ENCODE measurements at regions not wholly inside any gene's neighbourhood (a gene's known extent, or its start where the extent isn't known, plus 50 kb on each side); places are given as distances from the start of the nearest gene placed in this dataset.

DNA sequence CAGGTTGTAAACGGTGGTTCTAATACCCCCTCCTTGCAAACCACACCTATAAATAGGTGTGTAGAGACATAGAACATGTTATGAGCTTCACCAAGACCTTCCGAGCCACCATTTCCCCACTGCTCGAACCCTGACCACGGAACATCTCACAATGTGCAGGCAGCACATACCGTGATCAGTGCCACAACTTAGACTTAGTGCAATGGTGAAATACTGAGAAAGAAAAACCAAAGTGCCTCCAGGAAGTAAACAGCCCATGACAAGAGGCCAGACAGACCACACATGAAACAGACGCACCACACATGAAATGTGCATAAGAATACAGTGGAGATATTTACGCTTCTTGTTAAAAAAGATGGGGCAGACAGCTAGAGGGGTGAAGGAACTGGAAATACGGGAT lies 166.9 kb upstream of the CCND2 start:
- TF ChIP-seq, protein P1, sequence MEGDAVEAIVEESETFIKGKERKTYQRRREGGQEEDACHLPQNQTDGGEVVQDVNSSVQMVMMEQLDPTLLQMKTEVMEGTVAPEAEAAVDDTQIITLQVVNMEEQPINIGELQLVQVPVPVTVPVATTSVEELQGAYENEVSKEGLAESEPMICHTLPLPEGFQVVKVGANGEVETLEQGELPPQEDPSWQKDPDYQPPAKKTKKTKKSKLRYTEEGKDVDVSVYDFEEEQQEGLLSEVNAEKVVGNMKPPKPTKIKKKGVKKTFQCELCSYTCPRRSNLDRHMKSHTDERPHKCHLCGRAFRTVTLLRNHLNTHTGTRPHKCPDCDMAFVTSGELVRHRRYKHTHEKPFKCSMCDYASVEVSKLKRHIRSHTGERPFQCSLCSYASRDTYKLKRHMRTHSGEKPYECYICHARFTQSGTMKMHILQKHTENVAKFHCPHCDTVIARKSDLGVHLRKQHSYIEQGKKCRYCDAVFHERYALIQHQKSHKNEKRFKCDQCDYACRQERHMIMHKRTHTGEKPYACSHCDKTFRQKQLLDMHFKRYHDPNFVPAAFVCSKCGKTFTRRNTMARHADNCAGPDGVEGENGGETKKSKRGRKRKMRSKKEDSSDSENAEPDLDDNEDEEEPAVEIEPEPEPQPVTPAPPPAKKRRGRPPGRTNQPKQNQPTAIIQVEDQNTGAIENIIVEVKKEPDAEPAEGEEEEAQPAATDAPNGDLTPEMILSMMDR (conservative IDR thresholded peaks at IDR 0.05): no peak
- no peak for TF ChIP-seq ZFX (IDR thresholded peaks at IDR 0.05)
- H3K27ac ChIP-seq: no peak overlapping the region

DNA sequence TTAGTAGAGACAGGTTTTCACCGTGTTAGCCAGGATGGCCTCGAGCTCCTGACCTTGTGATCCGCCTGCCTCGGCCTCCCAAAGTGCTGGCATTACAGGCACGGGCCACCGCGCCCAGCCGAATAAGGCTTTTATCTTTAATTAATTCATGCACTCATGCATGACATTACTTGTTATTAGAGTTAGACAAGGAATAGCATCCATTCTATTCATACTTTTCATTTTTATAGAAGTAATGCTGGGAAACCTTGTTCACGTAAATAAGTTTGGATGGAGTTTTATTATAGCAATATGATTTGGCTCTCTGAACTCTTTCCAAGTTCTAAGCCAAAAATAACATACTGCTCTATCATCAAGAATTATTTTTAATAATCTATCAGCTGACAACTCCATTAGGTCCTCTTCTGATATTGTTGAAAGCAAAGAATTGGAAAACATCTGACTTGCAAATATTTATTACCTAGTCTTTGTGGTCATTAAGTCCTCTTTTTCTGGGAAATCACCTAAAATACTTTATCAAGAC lies 168.8 kb upstream of the CCND2 start:
- H3K27ac ChIP-seq: no peak overlapping the region
- TF ChIP-seq ZFX (IDR thresholded peaks at IDR 0.05): no peak
- TF ChIP-seq, protein P1 (conservative IDR thresholded peaks at IDR 0.05): no peak

DNA sequence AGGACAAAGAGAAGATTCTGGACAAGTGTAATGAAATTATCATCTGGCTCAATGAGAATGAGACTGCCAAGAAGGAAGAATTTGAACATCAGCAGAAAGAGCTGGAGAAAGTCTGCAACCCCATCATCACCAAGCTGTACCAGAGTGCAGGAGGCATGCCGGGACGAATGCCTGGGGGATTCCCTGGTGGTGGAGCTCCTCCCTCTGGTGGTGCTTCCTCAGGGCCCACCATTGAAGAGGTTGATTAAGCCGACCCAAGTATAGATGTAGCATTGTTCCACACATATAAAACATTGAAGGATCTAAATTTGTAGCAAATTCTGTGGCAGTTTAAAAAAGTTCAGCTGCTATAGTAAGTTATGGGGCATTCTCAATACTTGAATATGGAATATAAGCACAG lies 174.3 kb upstream of the CCND2 start:
- no peak for TF ChIP-seq ZFX (IDR thresholded peaks at IDR 0.05)
- TF ChIP-seq, protein P1 (conservative IDR thresholded peaks at IDR 0.05): no peak
- no peak overlapping the region for H3K27ac ChIP-seq

DNA sequence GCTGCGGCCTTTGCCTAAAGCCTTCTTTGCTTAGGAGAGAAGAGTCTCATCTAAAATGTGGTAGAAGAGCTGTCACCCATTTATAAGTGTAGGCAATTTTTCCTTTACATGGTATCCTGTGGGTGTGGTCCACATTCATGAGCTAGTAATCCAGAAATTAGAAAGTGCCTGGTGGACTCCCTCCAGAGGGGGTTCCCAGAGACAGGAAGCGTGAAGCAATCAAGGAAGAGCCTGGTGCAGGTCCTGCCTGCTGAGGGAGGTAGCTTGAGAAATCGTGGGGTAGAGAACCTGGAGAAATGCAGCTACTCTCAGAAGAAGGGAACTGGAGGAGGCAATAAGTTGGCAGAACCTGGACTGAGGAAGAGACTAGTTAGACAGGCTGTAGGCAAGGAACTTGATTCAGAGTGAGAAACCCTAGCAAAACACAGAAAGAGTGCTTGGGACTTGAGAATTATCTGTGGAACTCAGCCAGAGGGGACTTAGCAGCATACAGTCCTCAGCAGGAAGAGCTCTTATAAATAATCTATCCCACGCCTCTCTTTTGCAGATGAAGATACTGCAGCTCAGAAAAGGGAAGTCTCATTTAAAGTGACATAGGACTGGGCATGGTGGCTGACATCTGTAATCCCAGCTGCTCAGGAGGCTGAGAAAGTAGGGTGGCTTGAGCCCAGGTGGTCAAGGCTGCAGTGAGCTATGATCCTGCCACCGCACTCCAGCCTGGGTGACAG lies 182.4 kb upstream of the CCND2 start:
- no peak overlapping the region for H3K27ac ChIP-seq
- TF ChIP-seq ZFX (IDR thresholded peaks at IDR 0.05): no peak
- TF ChIP-seq, protein P1 (conservative IDR thresholded peaks at IDR 0.05): no peak

DNA sequence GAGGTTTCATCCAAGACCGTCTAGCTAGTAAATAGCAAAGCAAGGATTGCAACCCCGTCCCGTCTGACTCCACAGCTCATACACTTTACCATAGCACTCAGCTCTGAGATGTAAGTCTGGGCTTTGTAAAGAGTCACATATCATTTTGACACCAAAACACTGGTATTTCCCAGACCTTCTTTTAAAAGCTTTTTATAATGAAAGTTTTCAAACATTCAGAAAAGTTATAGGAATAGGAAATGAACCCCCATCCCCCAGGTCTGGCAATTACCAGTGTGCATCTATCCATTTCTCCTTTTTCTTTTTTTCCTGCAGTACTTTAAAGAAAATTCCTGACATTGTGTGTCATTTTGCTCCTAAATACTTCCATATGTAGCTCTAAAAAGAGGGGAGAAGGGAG lies 183.6 kb upstream of the CCND2 start:
- no peak for TF ChIP-seq ZFX (IDR thresholded peaks at IDR 0.05)
- TF ChIP-seq, protein P1 (conservative IDR thresholded peaks at IDR 0.05): no peak
- no peak overlapping the region for H3K27ac ChIP-seq

DNA sequence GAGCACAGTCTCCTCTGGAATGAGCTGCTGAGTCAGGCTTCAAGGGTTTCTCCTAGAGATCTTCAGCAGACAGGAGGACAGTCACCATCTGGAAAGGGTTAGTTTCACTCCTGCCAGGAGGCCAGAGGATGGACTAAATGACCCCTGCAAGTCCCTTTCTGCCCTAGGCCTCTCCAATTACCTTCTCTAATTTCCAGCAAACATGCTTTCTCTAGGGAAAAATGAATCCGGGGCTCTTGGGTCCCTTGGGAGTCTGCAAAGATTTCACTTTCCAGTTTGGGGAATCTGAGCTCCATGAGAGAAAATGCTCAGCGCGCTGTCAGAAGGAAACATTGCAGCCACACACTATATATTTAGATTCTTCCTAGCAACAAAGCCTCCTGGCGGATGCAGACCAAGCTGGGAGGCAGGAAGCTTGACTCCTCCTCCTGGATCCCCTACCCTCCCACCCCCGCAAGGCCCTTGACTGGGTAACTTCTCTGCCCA lies 184.4 kb upstream of the CCND2 start:
- TF ChIP-seq ZFX (IDR thresholded peaks at IDR 0.05): no peak
- TF ChIP-seq, protein P1 (conservative IDR thresholded peaks at IDR 0.05): no peak
- no peak overlapping the region for H3K27ac ChIP-seq

DNA sequence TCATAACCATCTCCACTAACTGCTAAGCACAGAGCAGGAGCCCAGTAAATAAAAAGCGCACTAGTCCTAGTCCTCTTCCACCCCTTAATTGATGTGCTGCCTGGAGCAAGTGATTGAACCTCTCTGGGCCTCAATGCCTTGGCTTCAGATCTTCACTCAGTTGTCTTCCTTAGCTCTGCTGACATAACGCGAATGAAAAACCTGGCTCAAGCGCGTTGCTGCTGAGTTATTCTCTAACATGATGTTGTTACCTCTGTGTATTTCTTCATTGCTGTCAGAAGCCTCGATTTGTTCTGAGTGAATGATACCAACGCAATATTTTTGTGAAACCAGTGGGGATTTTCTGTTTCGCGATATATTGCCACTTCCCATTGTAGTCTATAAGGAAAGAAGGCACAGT lies 185.1 kb upstream of the CCND2 start:
- H3K27ac ChIP-seq: no peak overlapping the region
- no peak for TF ChIP-seq ZFX (IDR thresholded peaks at IDR 0.05)
- TF ChIP-seq, protein P1 (conservative IDR thresholded peaks at IDR 0.05): no peak

All from C4-2B (cell line).